ENCODE measurements at regions not wholly inside any gene's neighbourhood (a gene's known extent, or its start where the extent isn't known, plus 50 kb on each side); places are given as distances from the start of the nearest gene placed in this dataset.

DNA sequence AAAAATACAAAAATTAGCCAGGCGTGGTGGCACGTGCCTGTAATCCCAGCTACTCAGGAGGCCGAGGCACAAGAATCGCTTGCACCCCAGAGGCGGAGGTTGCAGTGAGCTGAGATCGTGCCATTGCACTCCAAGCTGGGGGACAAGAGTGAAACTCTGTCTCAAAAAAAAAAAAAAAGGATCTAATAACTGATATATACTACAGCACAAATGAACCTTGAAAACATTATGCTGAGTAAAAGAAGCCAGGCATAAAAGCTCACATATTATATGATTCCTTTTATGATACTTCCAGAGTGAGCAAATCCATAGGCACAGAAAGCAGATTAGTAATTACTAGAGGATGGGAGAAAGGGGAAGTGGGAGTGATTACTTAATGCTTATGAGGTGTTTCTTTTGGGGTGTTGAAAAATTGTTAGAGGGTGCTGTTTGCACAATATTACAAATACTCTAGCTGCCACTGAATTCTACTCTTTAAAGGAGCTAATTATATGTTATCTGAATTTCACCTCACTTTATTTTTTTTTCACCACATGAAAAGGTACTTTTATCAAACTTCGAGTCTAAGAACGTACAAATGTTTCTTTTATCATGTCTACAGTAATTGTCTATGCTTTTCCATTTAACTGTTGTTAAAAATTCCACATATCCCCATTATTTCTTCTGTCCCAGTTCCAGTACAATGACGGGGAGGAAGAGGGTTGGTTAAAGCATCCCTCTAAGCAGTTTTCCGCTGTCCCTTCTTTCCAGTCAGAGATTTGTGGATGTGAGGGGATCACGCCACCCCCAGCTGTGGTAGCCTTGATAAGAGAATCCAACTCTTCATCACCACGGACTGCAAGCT is 77.7 kb upstream of the FAM174B start:
- TF ChIP-seq, protein P1, sequence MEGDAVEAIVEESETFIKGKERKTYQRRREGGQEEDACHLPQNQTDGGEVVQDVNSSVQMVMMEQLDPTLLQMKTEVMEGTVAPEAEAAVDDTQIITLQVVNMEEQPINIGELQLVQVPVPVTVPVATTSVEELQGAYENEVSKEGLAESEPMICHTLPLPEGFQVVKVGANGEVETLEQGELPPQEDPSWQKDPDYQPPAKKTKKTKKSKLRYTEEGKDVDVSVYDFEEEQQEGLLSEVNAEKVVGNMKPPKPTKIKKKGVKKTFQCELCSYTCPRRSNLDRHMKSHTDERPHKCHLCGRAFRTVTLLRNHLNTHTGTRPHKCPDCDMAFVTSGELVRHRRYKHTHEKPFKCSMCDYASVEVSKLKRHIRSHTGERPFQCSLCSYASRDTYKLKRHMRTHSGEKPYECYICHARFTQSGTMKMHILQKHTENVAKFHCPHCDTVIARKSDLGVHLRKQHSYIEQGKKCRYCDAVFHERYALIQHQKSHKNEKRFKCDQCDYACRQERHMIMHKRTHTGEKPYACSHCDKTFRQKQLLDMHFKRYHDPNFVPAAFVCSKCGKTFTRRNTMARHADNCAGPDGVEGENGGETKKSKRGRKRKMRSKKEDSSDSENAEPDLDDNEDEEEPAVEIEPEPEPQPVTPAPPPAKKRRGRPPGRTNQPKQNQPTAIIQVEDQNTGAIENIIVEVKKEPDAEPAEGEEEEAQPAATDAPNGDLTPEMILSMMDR (conservative IDR thresholded peaks at IDR 0.05 in 1 of 2, IDR thresholded peaks at IDR 0.05 in 1 of 2; ENCODE audit: extremely low read depth in 1 of 2, insufficient read depth in 1 of 2, low read depth in 1 of 2, low read length in 2 of 2) = no peak
- TF ChIP-seq EZH2 (IDR thresholded peaks at IDR 0.05; ENCODE audit: borderline replicate concordance, low read length) = no peak

All from mammary epithelial cell (primary cell).